ENCODE measurements at regions not wholly inside any gene's neighbourhood (a gene's known extent, or its start where the extent isn't known, plus 50 kb on each side); places are given as distances from the start of the nearest gene placed in this dataset.

DNA sequence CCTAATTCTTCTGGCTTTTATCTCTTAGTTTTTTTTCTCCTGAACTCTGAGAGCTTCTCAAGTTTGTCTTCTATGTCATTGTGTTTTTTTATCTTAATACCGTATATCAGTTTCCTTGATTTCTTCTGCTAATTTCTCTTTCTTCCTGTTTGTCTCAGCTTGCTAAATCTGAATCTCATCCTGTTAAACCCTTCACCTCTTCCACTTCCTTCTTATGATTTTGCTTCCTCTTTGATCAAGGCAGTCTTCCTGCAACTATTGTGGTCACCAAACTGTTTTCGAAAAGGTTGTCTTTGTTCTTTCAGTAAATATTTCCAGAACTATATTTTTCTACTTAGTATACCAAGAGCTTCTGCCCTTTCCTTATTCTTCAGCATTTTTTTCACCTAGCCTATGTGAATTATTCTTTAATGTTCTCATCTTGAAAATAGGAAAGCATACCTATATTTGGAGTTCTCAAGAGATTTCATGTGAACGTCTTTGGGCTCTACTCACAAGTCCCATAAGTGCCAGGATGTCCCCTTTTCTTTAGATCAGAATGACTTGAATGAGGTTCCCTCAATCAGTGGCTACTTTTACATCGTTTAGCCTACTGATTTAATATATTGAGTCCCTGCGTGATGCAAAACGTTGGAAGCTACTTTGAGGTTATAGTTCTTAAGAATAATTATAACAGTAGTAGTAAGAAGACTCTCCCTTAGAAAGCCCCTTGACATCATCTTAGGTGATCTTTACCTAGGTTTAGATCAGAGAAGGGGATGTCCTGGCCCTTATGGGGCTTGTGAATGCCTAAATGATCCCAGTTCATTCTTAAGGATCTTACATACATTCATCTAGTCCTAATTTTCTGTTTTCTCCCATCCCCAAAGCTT is 415.4 kb upstream of the AUTS2 start:
- POLR2A ChIA-PET, result no interaction called here
- Histone ChIP-seq H3K27me3 (replicated peaks in 1 of 2; ENCODE audit: control insufficient read depth in 2 of 2, extremely low read depth in 1 of 2, insufficient read depth in 2 of 2, low read length in 1 of 2) (no peaks in the 10 kb centered on the region), H3K9me3 (no peaks in the 10 kb centered on the region), H3K27ac (ENCODE audit: low read length) (no peak overlapping the region), H3K4me3 (ENCODE audit: control insufficient read depth in 1 of 2, extremely low read depth in 1 of 2, low read length in 1 of 2) (no peak overlapping the region), H3K36me3 (ENCODE audit: control insufficient read depth in 2 of 2, extremely low read depth in 1 of 2, insufficient read depth in 1 of 2, low read length in 1 of 2) (no peaks in the 10 kb centered on the region), H3K4me1 (ENCODE audit: control insufficient read depth in 1 of 2, extremely low read depth in 1 of 2, insufficient read depth in 2 of 2, low read length in 2 of 2) (peaks cover 0 to 14% of the 10 kb centered on the region in 2 experiments)
- Mint-ChIP-seq H3K27ac (peak overlapping the region; percentile 29 to 44), H3K4me1 (peaks cover 11 to 30% (median 19%) of the 10 kb centered on the region in 3 donors), H3K9me3 (peaks cover 9 to 18% (median 16%) of the 10 kb centered on the region in 3 donors), H3K4me3 (peak overlapping the region in 1 of 3 donors; percentile 46), H3K27me3 (no peaks in the 10 kb centered on the region), H3K36me3 (no peaks in the 10 kb centered on the region)
- ATAC-seq (replicated peaks in 1 of 4) (no peak), DNase-seq (no peak)
- 20% methylated on average over 2 of the region's 6 CpGs for WGBS (ENCODE audit: insufficient coverage)
- CTCF ChIA-PET, result interaction anchor here in 1 of 2 donors (0.5 kb wide), 1 partner anchor 8 kb away, joined by 3 read pairs; no protein-coding TSS in a partner anchor

DNA sequence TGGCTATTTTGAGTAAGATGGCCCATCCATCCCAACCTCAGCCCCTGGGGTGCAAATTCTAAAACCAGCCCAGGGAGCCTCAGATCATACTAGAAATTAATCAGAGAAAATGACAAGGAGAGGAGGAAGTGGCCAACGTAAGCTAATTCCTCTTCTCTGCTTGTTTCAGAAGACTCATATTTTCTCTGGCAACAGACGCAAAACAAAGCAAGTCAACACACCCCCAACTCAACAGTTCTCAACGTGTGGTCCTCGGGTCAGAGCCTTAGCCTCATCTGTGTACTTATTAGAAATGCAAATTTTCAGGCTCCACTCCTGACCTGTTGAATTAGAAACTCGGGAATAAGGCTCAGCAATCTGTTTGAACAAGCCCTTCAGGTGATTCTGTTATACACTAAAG is 413.9 kb upstream of the AUTS2 start:
- ATAC-seq (replicated peaks in 1 of 4) (no peak), DNase-seq (no peak)
- no peaks in the 10 kb centered on the region for H3K27me3 Mint-ChIP-seq
- H3K4me1 Mint-ChIP-seq, result peaks cover 11 to 30% (median 19%) of the 10 kb centered on the region in 3 donors
- H3K4me3 Mint-ChIP-seq, result peak overlapping the region in 1 of 3 donors; percentile 55
- H3K36me3 ChIP-seq (ENCODE audit: control insufficient read depth in 2 of 2, extremely low read depth in 1 of 2, insufficient read depth in 1 of 2, low read length in 1 of 2), result no peaks in the 10 kb centered on the region
- H3K27me3 ChIP-seq (replicated peaks in 1 of 2; ENCODE audit: control insufficient read depth in 2 of 2, extremely low read depth in 1 of 2, insufficient read depth in 2 of 2, low read length in 1 of 2), result no peaks in the 10 kb centered on the region
- H3K9me3 ChIP-seq, result no peaks in the 10 kb centered on the region
- H3K27ac Mint-ChIP-seq, result no peak overlapping the region
- no peaks in the 10 kb centered on the region for H3K36me3 Mint-ChIP-seq
- peaks cover 9 to 19% (median 18%) of the 10 kb centered on the region in 3 donors for H3K9me3 Mint-ChIP-seq
- no peak overlapping the region for H3K27ac ChIP-seq (ENCODE audit: low read length)
- peaks cover 0 to 14% of the 10 kb centered on the region in 2 experiments for H3K4me1 ChIP-seq (ENCODE audit: control insufficient read depth in 1 of 2, extremely low read depth in 1 of 2, insufficient read depth in 2 of 2, low read length in 2 of 2)
- no peak overlapping the region for H3K4me3 ChIP-seq (ENCODE audit: control insufficient read depth in 1 of 2, extremely low read depth in 1 of 2, low read length in 1 of 2)
- WGBS (ENCODE audit: insufficient coverage), result no CpG with 5 or more reads among the region's 5 CpGs
- ChIA-PET CTCF (no interaction called here), POLR2A (no interaction called here)

DNA sequence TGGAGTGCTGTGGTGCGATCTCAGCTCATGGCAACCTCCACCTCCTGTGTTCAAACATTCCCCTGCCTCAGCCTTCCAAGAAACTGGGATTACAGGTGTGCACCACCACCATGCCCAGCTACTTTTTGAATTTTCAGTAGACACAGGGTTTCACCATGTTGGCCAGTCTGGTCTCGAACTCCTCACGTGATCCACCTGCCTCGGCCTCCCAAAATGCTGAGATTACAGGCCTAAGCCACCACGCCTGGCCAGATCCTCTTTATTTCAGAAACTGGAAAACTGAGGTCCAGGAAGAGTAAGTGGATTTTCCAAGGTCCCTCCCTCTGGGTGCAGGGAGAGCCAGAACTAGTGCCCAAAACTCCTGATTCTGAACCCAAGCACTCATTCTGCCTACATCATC is 413.1 kb upstream of the AUTS2 start:
- Histone ChIP-seq H3K4me3 (ENCODE audit: control insufficient read depth in 1 of 2, extremely low read depth in 1 of 2, low read length in 1 of 2) (no peak overlapping the region), H3K36me3 (ENCODE audit: control insufficient read depth in 2 of 2, extremely low read depth in 1 of 2, insufficient read depth in 1 of 2, low read length in 1 of 2) (no peaks in the 10 kb centered on the region), H3K27me3 (replicated peaks in 1 of 2; ENCODE audit: control insufficient read depth in 2 of 2, extremely low read depth in 1 of 2, insufficient read depth in 2 of 2, low read length in 1 of 2) (no peaks in the 10 kb centered on the region), H3K27ac (ENCODE audit: low read length) (no peak overlapping the region), H3K4me1 (ENCODE audit: control insufficient read depth in 1 of 2, extremely low read depth in 1 of 2, insufficient read depth in 2 of 2, low read length in 2 of 2) (peaks cover 0 to 14% of the 10 kb centered on the region in 2 experiments), H3K9me3 (no peaks in the 10 kb centered on the region)
- ChIA-PET CTCF (no interaction called here), POLR2A (no interaction called here)
- ATAC-seq (replicated peaks in 1 of 4), result no peak
- DNase-seq, result no peak
- no CpG with 5 or more reads among the region's 5 CpGs for WGBS (ENCODE audit: insufficient coverage)
- Mint-ChIP-seq H3K27me3 (no peaks in the 10 kb centered on the region), H3K4me3 (no peak overlapping the region), H3K27ac (no peak overlapping the region), H3K36me3 (no peaks in the 10 kb centered on the region), H3K4me1 (peaks cover 11 to 29% (median 19%) of the 10 kb centered on the region in 3 donors), H3K9me3 (peaks cover 9 to 19% (median 18%) of the 10 kb centered on the region in 3 donors)

DNA sequence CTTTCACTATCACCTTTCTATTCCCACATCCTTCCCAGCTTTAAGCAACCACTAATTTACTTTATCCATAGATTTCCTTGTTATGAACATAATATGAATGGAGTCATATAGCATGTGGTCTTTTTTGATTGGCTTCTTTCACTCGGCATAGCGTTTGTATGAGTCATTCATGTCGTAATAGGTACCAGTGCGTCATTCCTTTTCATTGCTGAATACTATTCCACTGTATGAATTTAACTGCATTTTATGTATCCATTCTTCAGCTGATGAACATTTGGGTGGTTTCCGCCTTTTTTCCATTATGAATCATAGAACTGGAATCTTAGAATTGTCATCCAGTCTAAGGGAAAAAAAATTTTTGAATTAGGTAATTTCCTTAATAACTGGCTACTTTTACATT is 411.3 kb upstream of the AUTS2 start:
- Histone ChIP-seq H3K9me3 (no peaks in the 10 kb centered on the region), H3K4me1 (ENCODE audit: control insufficient read depth in 1 of 2, extremely low read depth in 1 of 2, insufficient read depth in 2 of 2, low read length in 2 of 2) (peaks cover 0 to 12% of the 10 kb centered on the region in 2 experiments), H3K4me3 (ENCODE audit: control insufficient read depth in 1 of 2, extremely low read depth in 1 of 2, low read length in 1 of 2) (no peak overlapping the region), H3K27me3 (replicated peaks in 1 of 2; ENCODE audit: control insufficient read depth in 2 of 2, extremely low read depth in 1 of 2, insufficient read depth in 2 of 2, low read length in 1 of 2) (no peaks in the 10 kb centered on the region), H3K27ac (ENCODE audit: low read length) (no peak overlapping the region), H3K36me3 (ENCODE audit: control insufficient read depth in 2 of 2, extremely low read depth in 1 of 2, insufficient read depth in 1 of 2, low read length in 1 of 2) (no peaks in the 10 kb centered on the region)
- Mint-ChIP-seq H3K27ac (no peak overlapping the region), H3K4me3 (no peak overlapping the region), H3K36me3 (no peaks in the 10 kb centered on the region), H3K27me3 (no peaks in the 10 kb centered on the region), H3K9me3 (peaks cover 13 to 28% (median 18%) of the 10 kb centered on the region in 3 donors), H3K4me1 (peaks cover 11 to 33% (median 17%) of the 10 kb centered on the region in 3 donors)
- CTCF ChIA-PET, result no interaction called here
- POLR2A ChIA-PET, result no interaction called here
- no CpG with 5 or more reads among the region's 5 CpGs for WGBS (ENCODE audit: insufficient coverage)
- DNase-seq (no peak), ATAC-seq (replicated peaks in 1 of 4) (no peak)

DNA sequence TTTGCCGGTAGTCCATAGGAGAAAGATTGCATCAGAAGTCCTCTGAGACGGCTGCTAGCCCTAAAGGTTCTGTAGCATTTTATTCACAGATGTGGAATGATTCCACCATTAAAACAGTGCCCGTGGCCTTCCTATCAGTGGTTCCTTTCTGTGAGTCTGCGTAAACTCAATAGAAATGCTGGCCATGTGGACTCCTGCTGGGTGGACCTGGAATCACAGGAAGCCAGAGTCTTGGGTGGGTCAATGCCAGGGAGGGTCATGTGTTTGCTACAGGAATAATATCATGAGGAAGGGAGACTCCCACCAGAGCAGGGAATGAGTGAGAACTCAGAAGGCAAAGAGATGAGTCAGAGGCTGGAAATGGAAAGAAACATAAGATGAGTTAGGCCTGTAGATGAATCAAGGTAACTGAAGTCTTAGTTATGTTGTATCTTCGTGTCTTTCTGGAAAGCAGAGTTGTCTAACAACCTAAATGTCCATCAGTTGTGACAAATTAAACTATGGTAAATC is 410.4 kb upstream of the AUTS2 start:
- ChIA-PET POLR2A (no interaction called here), CTCF (no interaction called here)
- no peaks in the 10 kb centered on the region for H3K36me3 Mint-ChIP-seq
- no peak for ATAC-seq (replicated peaks in 1 of 4)
- H3K4me3 ChIP-seq (ENCODE audit: control insufficient read depth in 1 of 2, extremely low read depth in 1 of 2, low read length in 1 of 2), result no peak overlapping the region
- H3K27me3 ChIP-seq (replicated peaks in 1 of 2; ENCODE audit: control insufficient read depth in 2 of 2, extremely low read depth in 1 of 2, insufficient read depth in 2 of 2, low read length in 1 of 2), result no peaks in the 10 kb centered on the region
- no peak for DNase-seq
- no peak overlapping the region for H3K27ac Mint-ChIP-seq
- peaks cover 5 to 27% (median 11%) of the 10 kb centered on the region in 3 donors for H3K4me1 Mint-ChIP-seq
- H3K27me3 Mint-ChIP-seq, result no peaks in the 10 kb centered on the region
- no peaks in the 10 kb centered on the region for H3K9me3 ChIP-seq
- peaks cover 12 to 23% (median 13%) of the 10 kb centered on the region in 3 donors for H3K9me3 Mint-ChIP-seq
- 100% methylated on average over 3 of the region's 5 CpGs for WGBS (ENCODE audit: insufficient coverage)
- H3K36me3 ChIP-seq (ENCODE audit: control insufficient read depth in 2 of 2, extremely low read depth in 1 of 2, insufficient read depth in 1 of 2, low read length in 1 of 2), result no peaks in the 10 kb centered on the region
- H3K27ac ChIP-seq (ENCODE audit: low read length), result no peak overlapping the region
- no peak overlapping the region for H3K4me3 Mint-ChIP-seq
- H3K4me1 ChIP-seq (ENCODE audit: control insufficient read depth in 1 of 2, extremely low read depth in 1 of 2, insufficient read depth in 2 of 2, low read length in 2 of 2), result peaks cover 0 to 10% of the 10 kb centered on the region in 2 experiments

DNA sequence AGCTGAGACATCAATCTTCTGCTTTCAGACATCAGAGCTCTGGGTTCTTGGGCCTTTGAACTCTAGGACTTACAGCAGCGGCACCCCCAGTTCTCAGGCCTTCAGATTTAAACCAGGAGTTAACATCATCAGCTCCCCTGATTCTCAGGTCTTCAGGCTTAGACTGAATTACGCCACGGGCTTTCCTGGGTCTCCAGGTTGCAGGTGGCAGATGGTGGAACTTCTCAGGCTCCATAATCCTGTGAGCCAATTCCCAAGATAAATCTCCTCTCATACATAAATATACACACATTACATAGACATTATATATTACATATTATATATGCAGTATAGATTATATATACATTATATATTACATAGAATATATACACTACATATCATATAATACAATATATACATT is 408.9 kb upstream of the AUTS2 start:
- Histone ChIP-seq H3K27me3 (replicated peaks in 1 of 2; ENCODE audit: control insufficient read depth in 2 of 2, extremely low read depth in 1 of 2, insufficient read depth in 2 of 2, low read length in 1 of 2) (no peaks in the 10 kb centered on the region), H3K4me1 (ENCODE audit: control insufficient read depth in 1 of 2, extremely low read depth in 1 of 2, insufficient read depth in 2 of 2, low read length in 2 of 2) (no peaks in the 10 kb centered on the region), H3K27ac (ENCODE audit: low read length) (no peak overlapping the region), H3K4me3 (ENCODE audit: control insufficient read depth in 1 of 2, extremely low read depth in 1 of 2, low read length in 1 of 2) (no peak overlapping the region), H3K9me3 (no peaks in the 10 kb centered on the region), H3K36me3 (ENCODE audit: control insufficient read depth in 2 of 2, extremely low read depth in 1 of 2, insufficient read depth in 1 of 2, low read length in 1 of 2) (no peaks in the 10 kb centered on the region)
- DNase-seq (no peak), ATAC-seq (replicated peaks in 1 of 4) (no peak)
- H3K4me3 Mint-ChIP-seq, result no peak overlapping the region
- no peaks in the 10 kb centered on the region for H3K36me3 Mint-ChIP-seq
- ChIA-PET POLR2A (no interaction called here), CTCF (no interaction called here)
- no peaks in the 10 kb centered on the region for H3K27me3 Mint-ChIP-seq
- no peak overlapping the region for H3K27ac Mint-ChIP-seq
- peaks cover 15 to 29% (median 21%) of the 10 kb centered on the region in 3 donors for H3K9me3 Mint-ChIP-seq
- H3K4me1 Mint-ChIP-seq, result peaks cover 2 to 14% (median 2%) of the 10 kb centered on the region in 3 donors
- WGBS (ENCODE audit: insufficient coverage), result no CpG with 5 or more reads among the region's 3 CpGs
